ENCODE measurements at regions not wholly inside any gene's neighbourhood (a gene's known extent, or its start where the extent isn't known, plus 50 kb on each side); places are given as distances from the start of the nearest gene placed in this dataset.

DNA sequence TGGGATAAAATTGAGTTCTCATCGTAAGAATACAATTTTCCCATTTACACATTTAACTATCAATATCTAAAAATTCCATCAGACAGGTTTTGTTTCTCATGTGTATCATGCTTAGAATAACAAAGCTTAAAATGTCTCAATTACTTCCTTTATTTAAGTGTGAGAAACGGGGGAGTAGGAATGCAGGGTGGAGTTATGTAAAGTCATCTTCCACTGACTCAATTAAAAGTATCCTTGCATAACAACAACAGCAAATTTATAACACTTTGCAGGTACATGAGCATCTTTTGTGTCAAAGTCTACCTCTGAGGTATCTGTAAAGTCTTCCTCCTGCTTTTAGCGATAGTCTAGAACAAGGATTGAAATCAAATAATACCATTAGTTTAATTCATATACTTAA, 327.1 kb downstream of the EPHA4 start:
- no peak for DNase-seq (ENCODE audit: extremely low read depth, low read depth)
- TF ChIP-seq, protein P1, sequence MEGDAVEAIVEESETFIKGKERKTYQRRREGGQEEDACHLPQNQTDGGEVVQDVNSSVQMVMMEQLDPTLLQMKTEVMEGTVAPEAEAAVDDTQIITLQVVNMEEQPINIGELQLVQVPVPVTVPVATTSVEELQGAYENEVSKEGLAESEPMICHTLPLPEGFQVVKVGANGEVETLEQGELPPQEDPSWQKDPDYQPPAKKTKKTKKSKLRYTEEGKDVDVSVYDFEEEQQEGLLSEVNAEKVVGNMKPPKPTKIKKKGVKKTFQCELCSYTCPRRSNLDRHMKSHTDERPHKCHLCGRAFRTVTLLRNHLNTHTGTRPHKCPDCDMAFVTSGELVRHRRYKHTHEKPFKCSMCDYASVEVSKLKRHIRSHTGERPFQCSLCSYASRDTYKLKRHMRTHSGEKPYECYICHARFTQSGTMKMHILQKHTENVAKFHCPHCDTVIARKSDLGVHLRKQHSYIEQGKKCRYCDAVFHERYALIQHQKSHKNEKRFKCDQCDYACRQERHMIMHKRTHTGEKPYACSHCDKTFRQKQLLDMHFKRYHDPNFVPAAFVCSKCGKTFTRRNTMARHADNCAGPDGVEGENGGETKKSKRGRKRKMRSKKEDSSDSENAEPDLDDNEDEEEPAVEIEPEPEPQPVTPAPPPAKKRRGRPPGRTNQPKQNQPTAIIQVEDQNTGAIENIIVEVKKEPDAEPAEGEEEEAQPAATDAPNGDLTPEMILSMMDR (IDR thresholded peaks at IDR 0.05; ENCODE audit: low read depth, low read length, missing control alignments), result no peak

DNA sequence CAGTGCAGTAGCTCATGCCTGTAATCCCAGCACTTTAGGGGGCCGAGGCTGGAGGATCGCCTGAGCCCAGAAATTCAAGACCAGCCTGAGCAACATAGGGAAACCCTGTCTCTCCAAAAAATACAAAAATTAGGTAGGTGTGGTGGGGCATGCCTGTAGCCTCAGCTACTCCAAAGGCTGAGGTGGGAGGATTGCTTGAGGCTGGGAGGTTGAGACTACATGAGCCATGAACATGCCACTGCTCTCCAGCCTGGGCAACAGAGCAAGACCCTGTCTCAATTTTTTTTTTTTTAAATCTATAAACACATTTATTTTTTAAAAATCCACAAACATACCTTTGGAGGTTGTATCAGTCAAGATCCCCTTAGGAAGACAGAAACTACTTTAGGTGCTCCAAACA, 326.3 kb downstream of the EPHA4 start:
- H3K4me3 ChIP-seq (replicated peaks; ENCODE audit: low read depth, low read length), result no peak overlapping the region
- TF ChIP-seq, protein P1 (IDR thresholded peaks at IDR 0.05; ENCODE audit: low read depth, low read length, missing control alignments), result no peak
- DNase-seq (ENCODE audit: extremely low read depth, low read depth), result no peak

More for the DNA sequence above, 327.1 kb downstream of the EPHA4 start:
- H3K4me3 ChIP-seq (replicated peaks; ENCODE audit: low read depth, low read length), result no peak overlapping the region

- no peak overlapping the region for H3K4me3 ChIP-seq (replicated peaks; ENCODE audit: low read depth, low read length)
- DNase-seq (ENCODE audit: extremely low read depth, low read depth), result no peak
- TF ChIP-seq, protein P1 (IDR thresholded peaks at IDR 0.05; ENCODE audit: low read depth, low read length, missing control alignments), result no peak
These were observed 317.8 kb downstream of the EPHA4 start for GRCh38 chr2:221254299-221254698.

DNA sequence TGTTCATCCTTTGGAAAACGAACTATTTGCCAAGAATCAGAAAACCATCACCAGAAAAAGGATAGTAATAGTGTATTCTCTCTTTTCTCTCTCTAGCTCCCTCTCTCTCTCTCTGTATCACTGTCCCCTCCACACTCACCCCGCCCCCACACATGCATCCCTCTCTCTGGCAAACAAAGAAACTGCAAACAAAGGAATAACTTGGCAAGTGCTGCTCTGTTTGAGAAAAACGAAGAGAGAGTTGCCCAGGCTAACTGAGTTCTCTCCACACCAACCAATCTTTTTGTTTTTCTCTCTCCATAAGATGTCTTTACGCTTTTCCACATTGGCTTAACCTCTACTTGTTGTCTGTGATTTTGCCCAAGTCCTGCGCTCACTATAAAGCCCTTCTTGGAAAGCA, 316.2 kb downstream of the EPHA4 start:
- TF ChIP-seq, protein P1 (IDR thresholded peaks at IDR 0.05; ENCODE audit: low read depth, low read length, missing control alignments), result no peak
- no peak overlapping the region for H3K4me3 ChIP-seq (replicated peaks; ENCODE audit: low read depth, low read length)

DNA sequence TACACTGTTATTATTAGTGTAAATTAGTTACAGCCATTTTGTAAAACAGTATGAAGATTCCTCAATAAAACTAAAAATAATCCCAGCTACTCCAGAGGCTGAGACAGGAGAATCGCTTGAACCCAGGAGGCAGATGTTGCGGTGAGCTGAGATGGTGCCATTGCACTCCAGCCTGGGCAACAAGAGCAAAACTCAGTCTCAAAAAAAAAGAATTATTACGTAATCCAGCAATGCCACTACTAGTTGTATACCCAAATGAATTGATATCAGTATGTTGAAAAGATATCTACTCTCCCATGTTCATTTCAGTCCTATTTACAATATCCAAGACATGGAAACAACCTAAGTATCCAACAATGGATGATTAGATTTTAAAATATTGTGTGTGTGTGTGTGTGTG, 313.6 kb downstream of the EPHA4 start:
- TF ChIP-seq, protein P1 (IDR thresholded peaks at IDR 0.05; ENCODE audit: low read depth, low read length, missing control alignments), result no peak
- no peak for DNase-seq (ENCODE audit: extremely low read depth, low read depth)

More for the DNA sequence above, 316.2 kb downstream of the EPHA4 start:
- DNase-seq (ENCODE audit: extremely low read depth, low read depth), result no peak

DNA sequence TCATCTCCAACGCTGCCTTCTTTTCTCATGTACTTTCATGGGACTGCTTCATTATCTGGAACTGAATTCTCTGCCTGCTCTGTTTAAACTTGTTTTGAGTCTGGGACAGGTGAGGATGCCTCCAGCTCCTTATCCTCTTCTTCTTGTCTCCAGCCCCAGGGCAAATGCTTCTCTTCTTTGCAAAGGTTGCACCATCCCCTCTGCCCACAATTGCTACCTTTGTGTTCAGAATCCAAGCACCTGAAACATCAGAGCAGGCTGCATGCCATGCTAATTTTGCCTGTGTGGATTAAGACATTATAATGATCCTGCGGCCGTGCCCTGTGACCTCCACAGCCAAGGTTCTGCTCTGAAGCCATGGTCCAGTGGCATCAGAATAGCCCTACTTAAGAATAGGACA, 309.5 kb downstream of the EPHA4 start:
- TF ChIP-seq, protein P1 (IDR thresholded peaks at IDR 0.05; ENCODE audit: low read depth, low read length, missing control alignments), result no peak
- no peak overlapping the region for H3K4me3 ChIP-seq (replicated peaks; ENCODE audit: low read depth, low read length)
- DNase-seq (ENCODE audit: extremely low read depth, low read depth), result no peak

More for the DNA sequence above, 313.6 kb downstream of the EPHA4 start:
- H3K4me3 ChIP-seq (replicated peaks; ENCODE audit: low read depth, low read length), result no peak overlapping the region

DNA sequence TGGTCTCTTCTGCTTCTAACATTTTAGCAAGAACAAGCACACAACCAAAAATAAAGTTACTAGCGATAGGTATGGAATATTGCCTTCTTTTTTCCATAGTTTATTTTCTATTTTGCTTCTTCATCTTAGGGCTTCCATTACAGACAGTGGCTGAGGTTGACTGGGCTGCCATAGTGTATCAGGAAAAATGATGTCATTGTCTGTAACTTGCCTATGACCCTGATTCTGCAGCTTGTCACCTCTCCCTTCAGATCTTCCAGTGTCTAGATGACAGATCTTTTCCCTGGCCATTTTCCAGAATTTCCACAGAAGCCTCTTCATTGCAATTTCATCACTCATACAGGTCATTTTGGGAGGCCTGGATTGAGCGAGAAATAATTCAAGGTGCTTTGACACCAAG, 308.5 kb downstream of the EPHA4 start:
- DNase-seq (ENCODE audit: extremely low read depth, low read depth), result no peak
- TF ChIP-seq, protein P1 (IDR thresholded peaks at IDR 0.05; ENCODE audit: low read depth, low read length, missing control alignments), result no peak
- H3K4me3 ChIP-seq (replicated peaks; ENCODE audit: low read depth, low read length), result no peak overlapping the region

Data from HFF-Myc (cell line).